Iris pigment epithelial cell (primary cell): ENCODE measurements at regions not wholly inside any gene's neighbourhood (a gene's known extent, or its start where the extent isn't known, plus 50 kb on each side); places are given as distances from the start of the nearest gene placed in this dataset.
A peak's percentile ranks its signal among the peaks of the same experiment; 100 is the strongest.
"Not testable (repeated sequence)": the region's sequence is repeated elsewhere in the genome, so short reads cannot be mapped to it uniquely, and the experiment has no call there.

ENCODE experiments used
- DNase-seq: peaks from one replicate; pipeline ENCODE4 v3.0.0-alpha.2; 2011; ENCODE audit warnings: low read depth

DNA sequence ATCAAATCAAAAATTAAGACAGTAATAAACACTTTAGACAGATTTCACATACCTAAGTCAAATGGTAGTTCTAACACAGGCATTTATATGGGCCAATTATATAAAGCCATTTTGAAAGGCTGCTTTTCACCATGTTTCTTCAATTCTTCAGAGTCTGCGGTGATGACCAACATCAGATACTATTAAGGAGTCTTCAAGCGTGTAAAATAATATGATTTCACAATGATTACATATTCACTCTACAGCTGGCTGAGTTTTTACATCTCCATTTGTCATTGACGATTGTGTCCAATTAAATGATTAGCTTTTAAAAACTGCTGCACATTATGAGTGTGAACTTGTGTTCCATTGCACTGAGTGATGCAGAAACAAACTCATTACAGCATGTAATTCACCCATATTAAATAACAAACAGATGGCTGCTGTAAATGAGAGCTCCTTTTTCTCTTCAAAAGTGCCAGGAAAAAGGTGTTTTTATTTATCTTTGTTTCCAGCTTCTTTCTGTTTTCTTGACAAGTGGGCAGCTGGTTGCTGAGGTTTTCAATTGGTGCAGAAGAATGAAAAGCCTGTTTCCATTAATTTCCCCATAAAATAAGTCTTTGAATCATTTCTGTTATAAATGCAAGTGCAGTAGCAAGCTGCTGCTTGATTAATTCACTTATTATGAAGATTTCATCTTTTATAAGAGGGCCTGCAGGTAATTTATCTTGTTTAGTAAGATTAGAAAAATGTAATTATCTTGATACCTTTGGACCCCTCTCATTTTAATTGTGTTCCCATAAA, 676.1 kb upstream of the KLHL1 start:
- no peak for DNase-seq

DNA sequence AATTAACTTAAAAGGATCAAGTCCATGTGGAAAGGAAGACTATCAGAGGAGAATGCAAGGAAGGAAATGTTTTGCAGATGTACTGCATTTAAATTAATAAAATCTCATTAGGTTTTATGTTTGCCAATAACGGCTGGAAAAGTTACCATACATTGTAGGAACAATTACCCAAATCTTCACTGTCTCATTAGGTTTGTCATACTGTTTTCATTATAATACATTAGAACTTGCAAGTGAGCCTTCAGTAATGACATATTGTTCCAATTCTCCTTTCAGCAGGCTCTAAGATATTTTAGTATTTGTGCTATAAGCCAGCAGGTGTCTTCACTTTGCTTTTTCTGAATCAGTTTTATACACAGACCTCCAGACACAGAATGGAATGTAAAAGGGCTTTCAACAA, 661.6 kb upstream of the KLHL1 start:
- DNase-seq: no peak

DNA sequence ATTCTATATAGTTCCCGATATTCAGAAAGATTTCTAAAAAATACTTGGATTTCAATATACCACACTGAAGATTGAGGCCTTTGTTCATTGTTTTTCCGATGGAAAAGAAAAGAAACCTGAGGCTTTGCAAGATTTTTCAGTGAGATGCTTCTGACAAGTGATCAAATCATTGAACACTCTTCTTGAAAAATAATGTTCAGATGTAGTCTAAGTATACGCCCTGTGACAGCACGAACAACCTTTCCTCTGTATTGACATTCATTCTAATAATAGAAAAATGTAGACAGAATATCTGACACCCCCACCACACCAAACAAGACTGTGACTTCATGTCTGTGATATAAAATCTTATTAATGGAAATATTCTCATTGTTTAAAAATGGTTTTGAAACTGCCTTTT, 650.7 kb upstream of the KLHL1 start:
- no peak for DNase-seq

GRCh38 chr13:70756088-70756487, 647.8 kb upstream of the KLHL1 start:
- DNase-seq: no peak

- DNase-seq: no peak
Observed at GRCh38 chr13:70755456-70755855, 647.2 kb upstream of the KLHL1 start.

- peak; percentile 2 for DNase-seq
Observed at GRCh38 chr13:70747262-70747661, 639.0 kb upstream of the KLHL1 start.

DNA sequence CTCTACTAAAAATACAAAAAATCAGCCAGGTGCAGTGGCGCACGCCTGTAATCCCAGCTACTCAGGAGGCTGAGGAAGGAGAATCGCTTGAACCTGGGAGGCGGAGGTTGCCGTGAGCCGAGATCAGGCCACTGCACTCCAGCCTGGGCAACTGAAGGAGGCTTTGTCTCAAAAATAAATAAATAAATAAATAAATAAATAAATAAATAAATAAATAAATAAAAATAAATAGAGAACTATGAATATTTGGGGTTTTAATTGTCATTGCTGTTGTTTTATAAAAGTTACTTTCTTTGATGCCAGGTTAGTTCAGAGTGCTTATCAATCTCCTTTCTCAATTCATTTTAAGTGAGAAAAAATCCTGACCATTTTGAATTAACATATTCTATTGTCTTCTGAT, 638.2 kb upstream of the KLHL1 start:
- DNase-seq: not testable (repeated sequence)

GRCh38 chr13:70736622-70737317, 628.5 kb upstream of the KLHL1 start:
- no peak for DNase-seq

- DNase-seq: no peak
Observed at GRCh38 chr13:70732611-70733010, 624.4 kb upstream of the KLHL1 start.

- DNase-seq: no peak
Observed at GRCh38 chr13:70729369-70729768, 621.1 kb upstream of the KLHL1 start.

DNA sequence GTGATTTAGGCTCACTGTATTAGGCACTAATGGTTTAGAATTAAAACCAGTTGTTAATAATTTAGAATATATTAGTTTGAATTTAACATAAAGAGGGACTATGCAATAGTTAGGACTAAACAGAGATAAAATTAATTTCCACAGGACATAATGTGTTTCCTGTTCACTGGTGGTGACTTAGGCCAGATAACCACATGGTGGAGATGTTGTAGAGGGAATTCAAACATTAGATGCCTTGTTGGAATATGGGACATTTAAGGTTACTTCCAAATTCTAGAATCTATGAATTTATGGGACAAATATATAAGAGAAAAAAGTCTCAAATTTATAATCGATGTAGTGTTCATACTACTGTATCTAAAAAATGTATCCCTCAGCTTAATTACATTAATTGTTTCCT, 615.5 kb upstream of the KLHL1 start:
- DNase-seq: peak; percentile 16

GRCh38 chr13:70720386-70720785, 612.1 kb upstream of the KLHL1 start:
- no peak for DNase-seq

DNA sequence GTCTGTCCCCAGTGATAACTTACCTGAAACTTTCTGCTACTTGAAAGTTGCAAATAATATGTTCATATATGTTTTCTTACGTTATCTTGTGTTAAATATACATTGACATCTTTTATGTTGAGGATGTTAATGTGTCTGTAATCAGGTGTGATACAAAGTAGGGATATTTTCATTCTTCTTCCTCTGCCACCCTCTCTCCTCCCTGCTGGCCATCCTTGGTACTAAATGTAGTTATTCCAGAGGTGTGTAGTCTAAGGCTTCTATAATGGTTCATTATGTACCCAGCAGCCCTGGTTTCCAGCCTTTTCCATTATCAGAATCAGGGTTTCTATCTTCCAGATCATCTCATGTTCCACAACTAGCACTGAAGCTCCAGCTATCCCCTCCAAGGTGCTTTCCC, 606.7 kb upstream of the KLHL1 start:
- DNase-seq: no peak

DNA sequence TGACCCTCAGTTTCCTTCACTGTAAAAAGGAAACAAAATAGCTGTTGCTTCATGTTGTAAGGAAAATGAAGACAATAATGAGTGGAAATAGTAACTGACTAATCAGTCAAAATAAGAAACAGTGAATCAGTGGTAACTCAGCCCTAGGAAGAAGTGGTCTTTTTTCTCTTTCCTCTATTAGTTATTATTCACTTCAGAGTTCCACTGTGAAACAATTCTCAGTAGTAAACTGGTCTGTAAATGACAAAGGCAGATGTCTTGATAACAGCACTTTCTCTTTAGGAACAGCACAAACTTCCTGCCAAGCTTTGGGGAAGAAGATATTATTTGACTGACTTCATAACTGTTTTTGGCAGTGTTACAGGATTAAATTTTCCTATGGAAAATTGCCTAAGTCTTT, 600.5 kb upstream of the KLHL1 start:
- DNase-seq: peak; percentile 15

DNA sequence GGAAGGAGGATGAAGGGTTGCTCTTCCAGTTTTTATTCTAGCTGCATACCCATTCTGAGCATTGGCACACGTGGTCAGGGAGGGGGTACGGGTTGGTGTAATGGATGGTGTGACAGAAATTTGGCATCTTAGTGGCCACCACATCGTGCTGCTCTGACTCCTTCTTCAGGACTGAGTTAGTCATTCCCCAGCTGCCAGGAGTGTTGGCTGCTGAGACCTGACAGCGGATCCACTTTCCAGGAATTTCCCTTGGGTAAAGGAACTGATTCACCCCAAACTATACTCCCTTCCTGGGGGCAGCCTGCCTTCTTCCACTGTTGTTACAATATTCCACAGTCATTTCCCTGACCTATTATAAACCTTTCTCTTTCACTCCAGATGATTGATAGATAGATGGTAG, 595.5 kb upstream of the KLHL1 start:
- DNase-seq: peak; percentile 8

- DNase-seq: no peak
Observed at GRCh38 chr13:70694996-70695715, 586.9 kb upstream of the KLHL1 start.

GRCh38 chr13:70668983-70669382, 560.7 kb upstream of the KLHL1 start:
- DNase-seq: peak; percentile 55

DNA sequence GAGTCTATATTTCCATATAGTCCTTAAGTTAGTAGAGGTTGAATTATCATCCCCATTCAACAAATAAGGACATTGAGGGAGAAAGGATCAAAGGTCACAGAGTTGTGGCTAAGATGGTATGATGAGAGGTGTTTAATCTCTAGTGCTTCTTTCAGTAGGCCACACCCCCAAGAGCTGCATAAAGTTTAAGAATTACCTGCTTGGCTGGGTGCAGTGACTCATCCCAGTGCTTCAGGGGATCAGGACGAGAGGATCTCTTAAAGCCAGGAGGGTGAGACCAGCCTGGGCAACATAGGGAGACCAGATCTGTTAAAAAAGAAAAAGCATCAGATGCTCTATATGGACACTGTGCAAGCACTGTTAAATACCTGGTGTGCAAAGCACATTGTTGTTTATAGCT, 560.0 kb upstream of the KLHL1 start:
- peak; percentile 18 for DNase-seq

DNA sequence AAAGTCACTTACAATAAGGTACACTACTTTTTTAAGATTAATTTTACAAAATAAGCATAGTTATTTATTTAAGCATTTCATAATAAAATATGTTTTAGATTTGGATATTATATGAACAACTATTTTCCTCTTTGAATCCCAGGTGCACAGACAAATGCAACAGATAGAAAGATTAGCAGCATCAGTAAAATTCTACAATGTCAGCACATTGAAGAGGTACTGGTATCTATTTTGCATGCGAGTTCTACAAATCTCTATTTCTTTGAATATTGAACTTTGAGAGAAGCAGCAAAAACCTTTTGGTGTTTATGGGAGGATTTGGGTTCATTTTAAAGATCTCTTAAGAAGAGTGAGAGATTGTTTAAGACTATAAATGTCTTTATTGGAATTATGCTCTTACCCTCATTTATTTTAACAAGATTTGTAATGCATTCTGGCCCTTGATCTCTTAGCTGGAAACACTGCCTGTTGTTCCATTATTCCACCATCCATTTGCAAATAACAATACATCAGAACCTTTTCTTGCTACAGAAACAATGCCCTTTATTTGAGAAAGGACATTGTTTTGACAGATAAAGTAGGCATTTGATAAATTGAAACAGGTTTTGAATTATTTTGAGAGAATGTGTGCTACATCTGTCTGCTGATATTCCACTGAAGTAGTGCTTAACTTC, 558.8 kb upstream of the KLHL1 start:
- DNase-seq: no peak

- DNase-seq: no peak
Observed at GRCh38 chr13:70662231-70662940, 554.1 kb upstream of the KLHL1 start.

- DNase-seq: no peak
Observed at GRCh38 chr13:70644052-70644451, 535.8 kb upstream of the KLHL1 start.

- peak; percentile 14 for DNase-seq
Observed at GRCh38 chr13:70634893-70635292, 526.6 kb upstream of the KLHL1 start.
